Liver (tissue), 7 donors: ENCODE measurements at regions not wholly inside any gene's neighbourhood (a gene's known extent, or its start where the extent isn't known, plus 50 kb on each side); places are given as distances from the start of the nearest gene placed in this dataset.

Experiments used
- DNase-seq: peaks from one replicate; pipeline ENCODE4 v3.0.0-alpha.2; 2017; ENCODE audit warnings: low spot score
- H3K27ac ChIP-seq, 2 donors: one replicate each; pipeline ENCODE4 v1.7.0; 2013; ENCODE audit warnings: inconsistent platforms in 2 of 2, low read length in 2 of 2, control low read depth in 1 of 2, low read depth in 1 of 2, mild to moderate bottlenecking in 1 of 2
- H3K27me3 ChIP-seq, 4 donors: one replicate each; pipeline versions ENCODE4 v1.6.1 to v1.7.0; 2013; ENCODE audit warnings: low read length in 3 of 4, inconsistent platforms in 1 of 4, mild to moderate bottlenecking in 1 of 4, moderate library complexity in 1 of 4; ENCODE audit not compliant: control insufficient read depth in 4 of 4, insufficient read depth in 4 of 4
- H3K36me3 ChIP-seq, 4 donors: one replicate each; pipeline versions ENCODE4 v1.6.1 to v1.7.0; 2013; ENCODE audit warnings: low read length in 3 of 4, mild to moderate bottlenecking in 3 of 4, low read depth in 1 of 4, moderate library complexity in 1 of 4; ENCODE audit not compliant: control insufficient read depth in 4 of 4, insufficient read depth in 3 of 4
- H3K4me1 ChIP-seq, 4 donors: one replicate each; pipeline versions ENCODE4 v1.6.1 to v1.7.0; 2013; ENCODE audit warnings: low read length in 3 of 4, mild to moderate bottlenecking in 3 of 4, moderate library complexity in 1 of 4; ENCODE audit not compliant: control insufficient read depth in 4 of 4, insufficient read depth in 4 of 4
- H3K4me3 ChIP-seq, 3 donors: one replicate each; pipeline versions ENCODE4 v1.6.1 to v1.7.0; 2013; ENCODE audit warnings: low read length in 3 of 3, control low read depth in 1 of 3, low read depth in 1 of 3, mild to moderate bottlenecking in 1 of 3
- H3K9ac ChIP-seq, 2 donors: one replicate each; pipeline ENCODE4 v1.7.0; 2013; ENCODE audit warnings: low read length in 2 of 2, mild to moderate bottlenecking in 2 of 2, moderate library complexity in 2 of 2, control low read depth in 1 of 2, low read depth in 1 of 2
- H3K9me3 ChIP-seq, 4 donors: one replicate each; pipeline versions ENCODE4 v1.6.1 to v1.7.0; 2013; ENCODE audit warnings: low read length in 3 of 4; ENCODE audit not compliant: control insufficient read depth in 4 of 4
- FOXA1 ChIP-seq: IDR thresholded peaks from 2 replicates; pipeline ENCODE4 v1.6.1; 2016; ENCODE audit warnings: antibody characterized with exemption
- FOXA2 ChIP-seq: IDR thresholded peaks from 2 replicates; pipeline ENCODE4 v1.6.1; 2016; ENCODE audit warnings: antibody characterized with exemption
- GABPA ChIP-seq, 2 donors: IDR thresholded peaks in 1 of 2; conservative IDR thresholded peaks in 1 of 2; 2 replicates each; pipeline ENCODE4 v1.6.1; 2016; ENCODE audit warnings: antibody characterized with exemption in 2 of 2, mild to moderate bottlenecking in 1 of 2, moderate library complexity in 1 of 2
- HNF4A ChIP-seq, 2 donors: conservative IDR thresholded peaks; 2 replicates each; pipeline ENCODE4 v1.6.1; 2016; ENCODE audit warnings: antibody characterized with exemption in 2 of 2, mild to moderate bottlenecking in 2 of 2
- HNF4G ChIP-seq: IDR thresholded peaks from 2 replicates; pipeline ENCODE4 v1.6.1; 2016; ENCODE audit warnings: antibody characterized with exemption
- NR2F2 ChIP-seq: IDR thresholded peaks from 2 replicates; pipeline ENCODE4 v1.6.1; 2016; ENCODE audit warnings: antibody characterized with exemption
- RAD21 ChIP-seq, 2 donors: IDR thresholded peaks; 2 replicates each; pipeline ENCODE4 v1.6.1; 2016; ENCODE audit warnings: antibody characterized with exemption in 2 of 2, mild to moderate bottlenecking in 2 of 2
- SP1 ChIP-seq: IDR thresholded peaks from 2 replicates; pipeline ENCODE4 v1.6.1; 2018; ENCODE audit warnings: antibody characterized with exemption, mild to moderate bottlenecking
- TAF1 ChIP-seq: conservative IDR thresholded peaks from 2 replicates; pipeline ENCODE4 v1.6.1; 2016; ENCODE audit warnings: antibody characterized with exemption, mild to moderate bottlenecking
- WGBS: extraction: QIAGEN DNeasy Blood & Tissue Kit; methylation state at CpG from one replicate; pipeline ENCODE4 v1.1.7; 2013; 5-methylcytosine and 5-hydroxymethylcytosine counted together
- TF ChIP-seq, protein P1 (sequence below): IDR thresholded peaks from 2 replicates; pipeline ENCODE4 v1.6.1; 2016; ENCODE audit warnings: antibody characterized with exemption, mild to moderate bottlenecking
- donor health status: healthy.
- donor health status: healthy.
- donor health status: healthy.
- donor health status: healthy.

DNA sequence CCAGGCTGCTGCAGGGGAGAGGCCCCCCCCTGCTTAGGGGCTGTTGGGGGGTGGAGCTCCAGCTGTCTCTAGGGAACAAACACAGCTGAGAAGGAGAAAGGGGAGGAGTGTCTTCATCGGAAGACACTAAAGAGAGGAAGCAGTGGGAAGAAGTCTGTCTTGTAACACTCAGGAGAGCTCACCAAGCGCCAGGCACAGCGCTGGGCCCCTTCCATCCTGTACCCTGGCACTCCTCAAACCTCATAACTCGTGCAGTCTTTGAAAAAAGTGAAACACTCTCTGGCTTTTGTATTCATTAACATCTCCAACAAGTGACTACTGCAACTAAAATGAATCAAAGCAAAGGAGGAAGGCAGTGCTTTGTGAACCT lies 67.4 kb upstream of the PRDM11 start:
- H3K4me3 ChIP-seq: no peak overlapping the region
- no peak overlapping the region for H3K9ac ChIP-seq
- no peak overlapping the region for H3K27ac ChIP-seq
- H3K4me1 ChIP-seq: peaks cover 0 to 9% (median 4%) of the 10 kb centered on the region in 4 donors
- DNase-seq: no peak
- no peaks in the 10 kb centered on the region for H3K9me3 ChIP-seq
- no peaks in the 10 kb centered on the region for H3K36me3 ChIP-seq
- H3K27me3 ChIP-seq: peaks cover 0 to 11% (median 0%) of the 10 kb centered on the region in 4 donors
- TF ChIP-seq TAF1 (no peak), GABPA (IDR thresholded peaks at IDR 0.05 in 1 of 2, conservative IDR thresholded peaks at IDR 0.05 in 1 of 2) (no peak)
- TF ChIP-seq, protein P1, sequence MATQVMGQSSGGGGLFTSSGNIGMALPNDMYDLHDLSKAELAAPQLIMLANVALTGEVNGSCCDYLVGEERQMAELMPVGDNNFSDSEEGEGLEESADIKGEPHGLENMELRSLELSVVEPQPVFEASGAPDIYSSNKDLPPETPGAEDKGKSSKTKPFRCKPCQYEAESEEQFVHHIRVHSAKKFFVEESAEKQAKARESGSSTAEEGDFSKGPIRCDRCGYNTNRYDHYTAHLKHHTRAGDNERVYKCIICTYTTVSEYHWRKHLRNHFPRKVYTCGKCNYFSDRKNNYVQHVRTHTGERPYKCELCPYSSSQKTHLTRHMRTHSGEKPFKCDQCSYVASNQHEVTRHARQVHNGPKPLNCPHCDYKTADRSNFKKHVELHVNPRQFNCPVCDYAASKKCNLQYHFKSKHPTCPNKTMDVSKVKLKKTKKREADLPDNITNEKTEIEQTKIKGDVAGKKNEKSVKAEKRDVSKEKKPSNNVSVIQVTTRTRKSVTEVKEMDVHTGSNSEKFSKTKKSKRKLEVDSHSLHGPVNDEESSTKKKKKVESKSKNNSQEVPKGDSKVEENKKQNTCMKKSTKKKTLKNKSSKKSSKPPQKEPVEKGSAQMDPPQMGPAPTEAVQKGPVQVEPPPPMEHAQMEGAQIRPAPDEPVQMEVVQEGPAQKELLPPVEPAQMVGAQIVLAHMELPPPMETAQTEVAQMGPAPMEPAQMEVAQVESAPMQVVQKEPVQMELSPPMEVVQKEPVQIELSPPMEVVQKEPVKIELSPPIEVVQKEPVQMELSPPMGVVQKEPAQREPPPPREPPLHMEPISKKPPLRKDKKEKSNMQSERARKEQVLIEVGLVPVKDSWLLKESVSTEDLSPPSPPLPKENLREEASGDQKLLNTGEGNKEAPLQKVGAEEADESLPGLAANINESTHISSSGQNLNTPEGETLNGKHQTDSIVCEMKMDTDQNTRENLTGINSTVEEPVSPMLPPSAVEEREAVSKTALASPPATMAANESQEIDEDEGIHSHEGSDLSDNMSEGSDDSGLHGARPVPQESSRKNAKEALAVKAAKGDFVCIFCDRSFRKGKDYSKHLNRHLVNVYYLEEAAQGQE: no peak
- WGBS: 53% methylated on average over 4 of the region's 4 CpGs

DNA sequence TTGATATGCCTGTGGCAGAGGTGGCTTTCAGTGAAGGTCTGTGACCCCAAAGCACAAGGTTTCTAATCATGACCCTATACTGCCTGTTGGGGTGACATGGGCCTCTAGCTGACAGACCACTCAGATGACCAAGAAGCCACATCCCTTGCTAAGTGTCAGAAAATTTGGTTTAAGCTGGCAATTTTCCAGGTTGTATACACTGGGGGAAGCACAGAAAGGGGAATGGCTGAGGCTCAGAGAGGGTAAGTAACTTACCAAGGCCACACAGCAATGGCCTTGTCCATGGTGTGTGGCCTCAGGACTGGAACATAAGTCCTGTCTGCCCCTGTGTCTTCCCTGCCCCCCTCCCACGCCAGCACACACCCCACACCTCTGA lies 66.9 kb upstream of the PRDM11 start:
- TF ChIP-seq FOXA2 (no peak), FOXA1 (no peak), NR2F2 (no peak), RAD21 (IDR thresholded peaks at IDR 0.05) (no peak)
- no peak for DNase-seq
- H3K27ac ChIP-seq: no peak overlapping the region
- peaks cover 0 to 9% (median 4%) of the 10 kb centered on the region in 4 donors for H3K4me1 ChIP-seq
- H3K36me3 ChIP-seq: no peaks in the 10 kb centered on the region
- 68% methylated on average over 1 of the region's 1 CpG for WGBS
- H3K9ac ChIP-seq: no peak overlapping the region
- H3K4me3 ChIP-seq: no peak overlapping the region
- no peaks in the 10 kb centered on the region for H3K9me3 ChIP-seq
- peaks cover 0 to 11% (median 0%) of the 10 kb centered on the region in 4 donors for H3K27me3 ChIP-seq

DNA sequence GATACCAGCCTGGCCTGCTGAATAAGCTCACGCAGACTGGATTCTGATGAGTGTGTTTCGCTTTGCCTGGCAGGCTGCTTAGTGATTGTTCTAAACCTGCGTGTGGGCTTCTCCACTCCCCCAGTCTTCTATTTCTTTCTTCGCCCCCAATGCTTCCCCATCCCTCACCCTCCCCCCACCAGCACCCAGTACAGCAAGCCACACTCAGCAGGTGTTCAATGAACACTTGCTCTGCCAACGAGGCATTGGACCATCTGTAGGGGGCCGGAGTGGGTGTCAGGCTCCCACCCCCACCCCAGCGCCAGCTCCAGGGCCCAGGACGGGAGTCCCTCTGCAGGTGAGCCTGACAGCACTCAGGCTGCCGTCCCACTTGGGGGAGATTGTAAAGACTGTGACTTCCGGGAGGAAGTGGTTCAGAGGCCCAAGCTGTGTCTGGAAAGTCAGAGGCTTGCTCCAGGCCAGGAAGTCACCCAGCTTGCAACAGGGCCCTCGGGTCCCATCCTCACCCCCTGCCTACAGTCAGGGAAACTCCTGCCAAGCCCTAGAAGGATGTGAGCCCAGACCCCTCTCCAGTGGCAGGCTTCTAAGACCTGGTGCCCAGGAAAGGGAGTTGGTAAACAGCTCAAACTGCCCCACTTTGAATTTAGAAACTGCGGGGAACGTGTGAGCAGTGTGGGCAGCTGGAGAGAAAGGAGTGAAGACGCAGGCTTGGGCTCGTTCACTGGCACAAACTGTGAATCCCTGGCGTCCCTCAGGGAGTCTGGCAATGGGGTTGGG lies 66.3 kb upstream of the PRDM11 start:
- no peak overlapping the region for H3K27ac ChIP-seq
- 67% methylated on average over 16 of the region's 16 CpGs for WGBS
- no peak for DNase-seq

More for the DNA sequence above, 66.3 kb upstream of the PRDM11 start:
- TF ChIP-seq HNF4A (conservative IDR thresholded peaks at IDR 0.05): no peak
- TF ChIP-seq SP1: no peak
- no peak for TF ChIP-seq HNF4G
- TF ChIP-seq, protein P1: no peak
- Histone ChIP-seq H3K27me3 (peaks cover 0 to 11% (median 0%) of the 10 kb centered on the region in 4 donors), H3K4me1 (peaks cover 0 to 9% (median 4%) of the 10 kb centered on the region in 4 donors), H3K36me3 (no peaks in the 10 kb centered on the region), H3K9ac (no peak overlapping the region), H3K9me3 (no peaks in the 10 kb centered on the region), H3K4me3 (no peak overlapping the region)
